B cell (primary cell): ENCODE measurements at regions not wholly inside any gene's neighbourhood (a gene's known extent, or its start where the extent isn't known, plus 50 kb on each side); places are given as distances from the start of the nearest gene placed in this dataset.

Experiments used
- CTCF ChIP-seq: fragments of 200-600 bp; IDR thresholded peaks from one replicate; pipeline ENCODE4 v1.8.0; 2022; ENCODE audit warnings: antibody characterized with exemption, mild to moderate bottlenecking
- EZH2 ChIP-seq: IDR thresholded peaks from 2 replicates; pipeline ENCODE4 v1.6.1; 2012; ENCODE audit warnings: borderline replicate concordance, low read depth, mild to moderate bottlenecking, moderate library complexity, low read length; ENCODE audit not compliant: insufficient read depth, poor library complexity, severe bottlenecking

GRCh38 chr15:96089405-96090058 is 241.0 kb upstream of the NR2F2 start:
- TF ChIP-seq CTCF, result no peak
- no peak for TF ChIP-seq EZH2
